ENCODE measurements at regions not wholly inside any gene's neighbourhood (a gene's known extent, or its start where the extent isn't known, plus 50 kb on each side); places are given as distances from the start of the nearest gene placed in this dataset.
A peak's percentile ranks its signal among the peaks of the same experiment; 100 is the strongest.

DNA sequence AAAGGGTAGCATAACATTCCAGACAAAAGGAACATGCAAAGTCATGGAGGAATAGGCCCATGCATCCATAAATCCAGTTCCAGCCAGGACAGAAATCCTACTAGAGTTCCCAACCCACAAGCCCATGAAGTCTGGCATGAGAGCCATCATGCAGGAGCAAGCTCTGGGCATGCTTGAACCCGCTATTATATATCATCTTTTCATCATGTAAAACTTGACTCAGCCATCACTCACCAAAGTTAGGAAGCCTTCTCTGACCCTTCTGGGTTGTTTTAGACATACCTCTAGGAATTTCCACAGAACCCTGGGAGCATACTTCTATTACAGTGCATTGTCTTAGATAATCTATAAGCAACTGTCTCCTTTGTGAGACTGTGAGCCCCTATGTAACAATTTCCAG lies 293.0 kb upstream of the NPSR1 start:
- TF ChIP-seq, protein P1, sequence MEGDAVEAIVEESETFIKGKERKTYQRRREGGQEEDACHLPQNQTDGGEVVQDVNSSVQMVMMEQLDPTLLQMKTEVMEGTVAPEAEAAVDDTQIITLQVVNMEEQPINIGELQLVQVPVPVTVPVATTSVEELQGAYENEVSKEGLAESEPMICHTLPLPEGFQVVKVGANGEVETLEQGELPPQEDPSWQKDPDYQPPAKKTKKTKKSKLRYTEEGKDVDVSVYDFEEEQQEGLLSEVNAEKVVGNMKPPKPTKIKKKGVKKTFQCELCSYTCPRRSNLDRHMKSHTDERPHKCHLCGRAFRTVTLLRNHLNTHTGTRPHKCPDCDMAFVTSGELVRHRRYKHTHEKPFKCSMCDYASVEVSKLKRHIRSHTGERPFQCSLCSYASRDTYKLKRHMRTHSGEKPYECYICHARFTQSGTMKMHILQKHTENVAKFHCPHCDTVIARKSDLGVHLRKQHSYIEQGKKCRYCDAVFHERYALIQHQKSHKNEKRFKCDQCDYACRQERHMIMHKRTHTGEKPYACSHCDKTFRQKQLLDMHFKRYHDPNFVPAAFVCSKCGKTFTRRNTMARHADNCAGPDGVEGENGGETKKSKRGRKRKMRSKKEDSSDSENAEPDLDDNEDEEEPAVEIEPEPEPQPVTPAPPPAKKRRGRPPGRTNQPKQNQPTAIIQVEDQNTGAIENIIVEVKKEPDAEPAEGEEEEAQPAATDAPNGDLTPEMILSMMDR (IDR thresholded peaks at IDR 0.05; ENCODE audit: insufficient read depth, low read depth, low read length, missing control alignments), result no peak
- DNase-seq (ENCODE audit: low read depth), result peak; percentile 96
- H3K4me3 ChIP-seq (ENCODE audit: low read length), result no peak overlapping the region

DNA sequence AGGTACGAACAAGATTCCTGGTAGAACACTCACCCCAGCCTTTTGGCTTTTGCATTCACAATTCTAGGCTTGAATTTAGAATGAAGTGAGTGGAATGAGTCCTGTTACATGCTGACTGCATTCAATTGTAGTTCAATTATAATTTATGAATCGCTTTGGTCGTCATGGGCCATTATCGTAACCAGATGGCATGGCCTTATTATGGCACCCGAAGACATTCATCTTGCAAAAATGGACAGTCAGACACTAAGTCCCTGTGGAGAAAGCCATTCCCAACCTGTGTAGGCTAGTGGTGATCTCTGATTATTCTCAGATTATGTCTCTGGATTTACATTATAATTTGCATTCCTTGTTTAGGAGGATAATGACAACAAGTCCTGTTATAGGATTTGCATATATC lies 292.4 kb upstream of the NPSR1 start:
- TF ChIP-seq, protein P1 (IDR thresholded peaks at IDR 0.05; ENCODE audit: insufficient read depth, low read depth, low read length, missing control alignments), result no peak
- no peak overlapping the region for H3K4me3 ChIP-seq (ENCODE audit: low read length)
- DNase-seq (ENCODE audit: low read depth), result no peak

DNA sequence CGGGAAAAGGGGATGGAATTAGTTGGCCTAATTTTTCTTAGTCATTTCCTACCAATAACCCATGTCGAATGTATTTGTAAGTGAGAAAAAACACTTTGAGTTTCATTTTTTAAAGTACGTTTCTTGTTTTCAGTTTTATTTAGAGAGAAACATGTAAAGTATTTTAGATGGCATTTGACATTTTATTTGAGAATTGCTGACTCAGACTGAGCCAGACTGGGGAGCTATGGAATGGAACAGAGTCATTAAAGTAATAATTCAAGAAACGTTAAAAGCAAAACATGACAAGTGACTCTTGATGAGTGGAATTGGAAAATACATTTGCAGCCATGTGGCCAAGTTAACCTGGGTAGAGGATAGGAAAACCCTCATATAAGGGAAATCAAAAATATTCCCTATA lies 286.1 kb upstream of the NPSR1 start:
- no peak overlapping the region for H3K4me3 ChIP-seq (ENCODE audit: low read length)
- DNase-seq (ENCODE audit: low read depth), result no peak

DNA sequence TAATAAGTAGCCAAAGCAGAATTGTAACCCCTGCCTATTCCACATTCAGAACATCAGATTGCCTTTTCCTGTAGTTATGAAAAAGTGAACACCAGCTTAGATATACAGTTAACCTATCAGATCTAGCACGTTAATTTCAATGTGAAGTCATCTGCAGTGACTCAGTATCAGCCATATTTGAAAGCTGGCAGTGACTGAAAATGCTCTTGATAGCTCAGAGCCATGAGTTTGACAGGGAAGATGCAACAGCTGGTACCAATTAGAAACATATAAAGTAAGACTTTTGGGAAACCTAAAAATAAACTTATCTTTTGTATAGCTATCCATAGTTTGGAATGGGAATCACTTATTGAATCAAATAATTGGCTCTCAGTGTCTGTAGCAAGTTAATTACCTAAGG lies 284.1 kb upstream of the NPSR1 start:
- TF ChIP-seq, protein P1 (IDR thresholded peaks at IDR 0.05; ENCODE audit: insufficient read depth, low read depth, low read length, missing control alignments), result no peak
- no peak for DNase-seq (ENCODE audit: low read depth)
- H3K4me3 ChIP-seq (ENCODE audit: low read length), result no peak overlapping the region

More for the DNA sequence above, 286.1 kb upstream of the NPSR1 start:
- TF ChIP-seq, protein P1 (IDR thresholded peaks at IDR 0.05; ENCODE audit: insufficient read depth, low read depth, low read length, missing control alignments), result no peak

DNA sequence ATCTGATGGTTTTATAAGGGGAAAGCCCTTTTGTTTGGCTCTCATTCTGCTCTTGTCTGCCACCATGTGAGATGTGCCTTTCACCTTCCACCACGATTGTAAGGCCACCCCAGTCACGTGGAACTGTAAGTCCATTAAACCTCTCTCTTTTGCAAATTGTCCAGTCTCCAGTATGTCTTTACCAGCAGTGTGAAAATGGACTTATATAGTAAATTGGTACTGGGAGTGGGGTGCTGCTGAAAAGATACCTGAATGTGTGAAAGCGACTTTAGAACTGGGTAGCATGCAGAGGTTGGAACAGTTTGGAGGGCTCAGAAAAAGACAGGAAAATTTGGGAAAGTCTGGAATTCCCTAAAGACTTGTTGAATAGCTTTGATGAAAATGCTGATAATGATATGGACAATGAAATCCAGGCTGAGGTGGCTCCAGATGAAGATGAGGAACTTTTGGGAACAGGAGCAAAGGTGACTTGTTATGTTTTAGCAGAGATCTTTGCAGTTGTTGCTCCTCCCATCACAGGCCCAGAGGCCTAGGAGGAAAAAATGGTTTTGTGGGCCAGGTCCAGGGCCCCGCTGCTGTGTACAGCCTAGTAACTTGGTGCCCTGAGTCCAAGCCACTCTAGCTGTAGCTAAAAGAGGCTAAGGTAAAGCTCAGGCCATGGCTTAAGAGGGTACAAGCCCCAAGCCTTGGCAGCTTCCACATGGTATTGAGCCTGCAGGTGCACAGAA lies 275.7 kb upstream of the NPSR1 start:
- DNase-seq (ENCODE audit: low read depth), result no peak
- TF ChIP-seq, protein P1 (IDR thresholded peaks at IDR 0.05; ENCODE audit: insufficient read depth, low read depth, low read length, missing control alignments), result no peak
- no peak overlapping the region for H3K4me3 ChIP-seq (ENCODE audit: low read length)

DNA sequence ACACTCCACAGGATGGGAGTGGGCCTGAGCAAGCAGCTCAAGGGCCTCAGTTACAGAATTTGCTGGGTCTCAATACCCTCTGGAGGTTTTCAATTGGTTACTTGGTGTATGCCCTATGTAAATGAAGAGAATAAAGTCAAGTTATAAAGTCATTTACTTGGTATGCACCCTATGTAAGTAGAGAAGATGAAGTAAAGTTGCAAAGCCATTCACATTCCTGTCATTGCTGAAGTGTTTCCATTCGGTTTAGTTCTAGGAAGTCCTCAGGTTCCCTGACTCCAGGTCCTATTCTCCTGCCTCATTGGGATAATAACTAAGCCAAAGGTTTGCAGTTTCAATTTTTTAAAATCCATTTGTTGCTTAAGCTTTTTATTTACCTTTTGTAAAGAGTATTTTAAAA lies 272.6 kb upstream of the NPSR1 start:
- no peak for DNase-seq (ENCODE audit: low read depth)
- TF ChIP-seq, protein P1 (IDR thresholded peaks at IDR 0.05; ENCODE audit: insufficient read depth, low read depth, low read length, missing control alignments), result no peak
- no peak overlapping the region for H3K4me3 ChIP-seq (ENCODE audit: low read length)

Data from epithelial cell of esophagus (primary cell).